HepG2 (cell line): ENCODE measurements at regions not wholly inside any gene's neighbourhood (a gene's known extent, or its start where the extent isn't known, plus 50 kb on each side); places are given as distances from the start of the nearest gene placed in this dataset.

Source experiments
- ATAC-seq: fragments of 200-7000 bp; cut with Tn5 transposase; 3 replicates; pipeline ENCODE4 v1.9.1; 2020; ENCODE audit warnings: mild to moderate bottlenecking, moderate library complexity
- BruUV-seq: library from RNA; stranded (reverse); fragments of 400-500 nt; replicated peaks from 2 replicates; lab custom pipeline; 2021; lab: Mats Ljungman, UMichigan
- CTCF ChIA-PET: fragments of 300-600 bp; formaldehyde crosslinking; extraction: SDS; loops from one replicate; lab custom pipeline; 2021; ENCODE audit warnings: low total read pairs, inconsistent platforms, low intra/inter-chr PET ratio; lab: Yijun Ruan, JAX
- POLR2A ChIA-PET: fragments of 350-600 bp; sonication (Branson Sonifier 250); formaldehyde crosslinking; loops from one replicate; lab custom pipeline; 2020; ENCODE audit warnings: antibody characterized with exemption, inconsistent platforms; lab: Yijun Ruan, JAX
- DNase-seq: peaks from one replicate; pipeline ENCODE4 v3.0.0-alpha.2; 2015; ENCODE audit warnings: low spot score
- FAIRE-seq: peaks from 3 replicates; lab custom pipeline; 2011; peaks lifted over from hg19 to GRCh38; lab: Jason Lieb, UNC
- H2AFZ ChIP-seq: one replicate; pipeline ENCODE4 v1.6.1; 2011; ENCODE audit warnings: low read length, inconsistent platforms
- H3K27ac ChIP-seq: fragments of 300-600 bp; 3 replicates; pipeline ENCODE4 v1.8.0; 2011; ENCODE audit warnings: mixed run types, mild to moderate bottlenecking, mixed read lengths, low read length, inconsistent platforms; ENCODE audit not compliant: insufficient read depth; ENCODE audit errors: extremely low read length
- H3K27me3 ChIP-seq, 2 experiments: fragments of 200-600 bp in 1 of 2; 2 replicates in 1 of 2; 3 replicates in 1 of 2; pipeline versions ENCODE4 v1.6.0 to v1.8.0; 2011; ENCODE audit warnings: low read length in 2 of 2, mild to moderate bottlenecking in 2 of 2, moderate library complexity in 2 of 2, inconsistent platforms in 1 of 2; ENCODE audit not compliant: insufficient read depth in 2 of 2, control insufficient read depth in 1 of 2
- H3K36me3 ChIP-seq, 2 experiments: fragments of 200-600 bp in 1 of 2; replicated peaks in 1 of 2; 2 replicates in 1 of 2; 3 replicates in 1 of 2; pipeline versions ENCODE4 v1.5.1 to v1.8.0; 2011; ENCODE audit warnings: low read length in 2 of 2, inconsistent platforms in 1 of 2; ENCODE audit not compliant: insufficient read depth in 2 of 2, control insufficient read depth in 1 of 2
- H3K4me1 ChIP-seq: 2 replicates; pipeline ENCODE4 v1.5.1; 2012; ENCODE audit warnings: low read length, inconsistent platforms; ENCODE audit not compliant: insufficient read depth
- H3K4me2 ChIP-seq: 2 replicates; pipeline ENCODE4 v1.6.0; 2011; ENCODE audit warnings: low read depth, low read length, inconsistent platforms
- H3K4me3 ChIP-seq, 3 experiments: fragments of 200-600 bp in 1 of 3; sonication (generic), shearing (Covaris generic) in 1 of 3; replicated peaks in 1 of 3; 2 replicates each; pipeline ENCODE4 v1.5.1; 2011 to 2016; ENCODE audit warnings: low read length in 3 of 3, inconsistent platforms in 2 of 3, low read depth in 2 of 3, mild to moderate bottlenecking in 2 of 3, control low read depth in 1 of 3, mixed read lengths in 1 of 3; ENCODE audit not compliant: insufficient read depth in 1 of 3
- H3K79me2 ChIP-seq: one replicate; pipeline ENCODE4 v1.6.1; 2011; ENCODE audit warnings: low read length, inconsistent platforms; ENCODE audit not compliant: insufficient read depth
- H3K9ac ChIP-seq: 2 replicates; pipeline ENCODE4 v1.6.0; 2011; ENCODE audit warnings: mild to moderate bottlenecking, low read depth, low read length, inconsistent platforms; ENCODE audit not compliant: insufficient read depth
- H3K9me3 ChIP-seq: 2 replicates; pipeline ENCODE4 v1.5.1; 2012; ENCODE audit warnings: mild to moderate bottlenecking, low read length
- H4K20me1 ChIP-seq: 2 replicates; pipeline ENCODE4 v1.6.0; 2011; ENCODE audit warnings: inconsistent platforms, mild to moderate bottlenecking, low read length, moderate library complexity; ENCODE audit not compliant: insufficient read depth
- CREB3 ChIP-seq: sonication (generic); formaldehyde crosslinking; IDR thresholded peaks from 2 replicates; pipeline ENCODE4 v1.5.0; 2020; ENCODE audit warnings: missing genetic modification reagents
- ELF1 ChIP-seq: sonication (generic); formaldehyde crosslinking; IDR thresholded peaks from 2 replicates; pipeline ENCODE4 v1.4.0; 2020; ENCODE audit warnings: missing genetic modification reagents
- HNF4G ChIP-seq, 2 experiments: sonication (generic) in 1 of 2; formaldehyde crosslinking in 1 of 2; IDR thresholded peaks; 2 replicates each; pipeline versions ENCODE4 v1.4.0 to v1.6.1; 2011 to 2020; ENCODE audit warnings: borderline replicate concordance in 2 of 2, low read depth in 2 of 2, mild to moderate bottlenecking in 2 of 2, low read length in 1 of 2, missing genetic modification reagents in 1 of 2, moderate library complexity in 1 of 2
- KLF15 ChIP-seq: sonication (generic); formaldehyde crosslinking; IDR thresholded peaks from 2 replicates; pipeline ENCODE4 v1.8.1; 2023; ENCODE audit warnings: borderline replicate concordance, mild to moderate bottlenecking, inconsistent platforms, missing genetic modification reagents, mixed read lengths
- NKX3-1 ChIP-seq: sonication (generic); formaldehyde crosslinking; IDR thresholded peaks from 2 replicates; pipeline ENCODE4 v1.5.0; 2020; ENCODE audit warnings: missing genetic modification reagents
- NONO ChIP-seq, 2 experiments: fragments of 450-650 bp in 1 of 2; sonication (generic) in 1 of 2; formaldehyde crosslinking in 1 of 2; IDR thresholded peaks in 1 of 2; conservative IDR thresholded peaks in 1 of 2; 2 replicates each; pipeline versions ENCODE4 v1.6.1 to v1.8.0; 2017 to 2022; ENCODE audit warnings: mild to moderate bottlenecking in 1 of 2, missing genetic modification reagents in 1 of 2, moderate library complexity in 1 of 2
- RARA ChIP-seq: IDR thresholded peaks from 2 replicates; pipeline ENCODE4 v1.6.1; 2016; ENCODE audit warnings: missing genetic modification reagents, missing compliant biosample characterization
- RELA ChIP-seq: sonication (generic); formaldehyde crosslinking; IDR thresholded peaks from 2 replicates; pipeline ENCODE4 v1.4.0; 2020; ENCODE audit warnings: missing genetic modification reagents
- TGIF2 ChIP-seq: IDR thresholded peaks from 2 replicates; pipeline ENCODE4 v1.6.1; 2016; ENCODE audit warnings: control low read depth, missing compliant biosample characterization
- ZNF136 ChIP-seq: sonication (generic); formaldehyde crosslinking; IDR thresholded peaks from 2 replicates; pipeline ENCODE4 v1.8.1; 2022; ENCODE audit warnings: low read depth, mild to moderate bottlenecking, moderate library complexity, missing genetic modification reagents
- ZNF672 ChIP-seq: sonication (generic); formaldehyde crosslinking; IDR thresholded peaks from 2 replicates; pipeline ENCODE4 v1.8.1; 2022; ENCODE audit warnings: missing genetic modification reagents
- ZNF678 ChIP-seq: sonication (generic); formaldehyde crosslinking; IDR thresholded peaks from 2 replicates; pipeline ENCODE4 v1.4.0; 2020; ENCODE audit warnings: mild to moderate bottlenecking, missing genetic modification reagents
- ZNF83 ChIP-seq: sonication (generic); formaldehyde crosslinking; IDR thresholded peaks from 2 replicates; pipeline ENCODE4 v1.4.0; 2020; ENCODE audit warnings: missing genetic modification reagents, mild to moderate bottlenecking, borderline replicate concordance
- WGBS: methylation state at CpG from one replicate; pipeline ENCODE4 v1.1.6; 2017; ENCODE audit warnings: low lambda C conversion rate; 5-methylcytosine and 5-hydroxymethylcytosine counted together
- in situ Hi-C: cut with HindIII; loops from 2 replicates; pipeline ENCODE4 v1.10.0; 2017; ENCODE audit warnings: low pct_unique_long_range_greater_than_20kb; ENCODE audit not compliant: extremely low pct_ligation_motif_present
- intact Hi-C: fragments of 100-400 bp; cut with micrococcal nuclease; formaldehyde crosslinking; loops from one replicate; pipeline ENCODE4 v1.10.0; 2022; ENCODE audit not compliant: unreplicated experiment
- TF ChIP-seq, protein P1 (sequence below): sonication (generic); formaldehyde crosslinking; conservative IDR thresholded peaks from 2 replicates; pipeline ENCODE4 v1.4.0; 2020; ENCODE audit warnings: mild to moderate bottlenecking, missing genetic modification reagents, moderate library complexity

DNA sequence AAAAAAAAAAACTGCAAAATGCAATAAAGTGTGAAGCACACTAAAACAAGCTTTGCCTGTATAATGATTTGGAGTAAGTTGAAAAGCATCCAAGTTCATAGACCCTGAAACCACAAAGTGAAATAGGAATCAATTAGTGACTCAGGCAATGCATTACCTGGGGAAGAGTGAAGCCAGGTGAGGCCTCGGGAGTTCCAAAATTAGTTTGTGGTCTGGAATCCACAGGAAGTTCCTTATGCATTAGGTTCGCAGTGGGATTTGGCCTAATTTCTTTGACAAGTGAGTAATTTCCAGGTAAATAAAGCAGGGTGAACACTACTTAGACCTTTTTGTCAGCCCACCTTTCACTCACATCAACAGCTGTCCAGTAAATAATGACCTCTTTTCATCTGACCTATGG, 490.8 kb downstream of the CBLN4 start:
- BruUV-seq: no TSS peak
- TF ChIP-seq ELF1 (CRISPR knock-in tag) (no peak), KLF15 (CRISPR knock-in tag) (no peak), NKX3-1 (CRISPR knock-in tag) (no peak), RELA (CRISPR knock-in tag) (no peak), RARA (CRISPR knock-in tag) (no peak), NONO (IDR thresholded peaks at IDR 0.05) (no peak), NONO (CRISPR knock-in tag; conservative IDR thresholded peaks at IDR 0.05) (no peak)
- Histone ChIP-seq H3K4me1 (no peaks in the 10 kb centered on the region), H4K20me1 (no peaks in the 10 kb centered on the region), H2AFZ (no peak overlapping the region), H3K27ac (no peak overlapping the region), H3K9ac (no peak overlapping the region), H3K36me3 (no peaks in the 10 kb centered on the region), H3K27me3 (no peaks in the 10 kb centered on the region), H3K9me3 (peaks cover 99% of the 10 kb centered on the region), H3K4me3 (no peak overlapping the region), H3K79me2 (no peaks in the 10 kb centered on the region), H3K4me2 (no peak overlapping the region)
- ChIA-PET CTCF (no interaction called here), POLR2A (no interaction called here)
- 7% methylated on average over 2 of the region's 2 CpGs for WGBS
- no peak for FAIRE-seq
- in situ Hi-C loops: no loop called here
- DNase-seq: no peak
- no peak for ATAC-seq
- intact Hi-C loops: no loop called here

- no peak overlapping the region for H3K4me2 ChIP-seq
- no peaks in the 10 kb centered on the region for H3K79me2 ChIP-seq
- FAIRE-seq (no peak), DNase-seq (no peak), ATAC-seq (no peak)
- BruUV-seq: no TSS peak
- no peak overlapping the region for H3K4me3 ChIP-seq
- H3K9ac ChIP-seq: no peak overlapping the region
- CTCF ChIA-PET: no interaction called here
- WGBS: 23% methylated on average over 4 of the region's 4 CpGs
- H3K9me3 ChIP-seq: peaks cover 99% of the 10 kb centered on the region
- in situ Hi-C loops (no loop called here), intact Hi-C loops (no loop called here)
- H3K27ac ChIP-seq: no peak overlapping the region
- no peaks in the 10 kb centered on the region for H3K4me1 ChIP-seq
- POLR2A ChIA-PET: no interaction called here
- H4K20me1 ChIP-seq: no peaks in the 10 kb centered on the region
- no peak overlapping the region for H2AFZ ChIP-seq
- no peaks in the 10 kb centered on the region for H3K27me3 ChIP-seq
- H3K36me3 ChIP-seq: no peaks in the 10 kb centered on the region
- TF ChIP-seq ZNF678 (CRISPR knock-in tag): no peak
- no peak for TF ChIP-seq ZNF672
- no peak for TF ChIP-seq HNF4G (IDR thresholded peaks at IDR 0.05; ENCODE audit: borderline replicate concordance, low read depth, low read length)
- TF ChIP-seq HNF4G (CRISPR knock-in tag; IDR thresholded peaks at IDR 0.05; ENCODE audit: borderline replicate concordance, low read depth): no peak
- no peak for TF ChIP-seq TGIF2 (CRISPR knock-in tag)
- no peak for TF ChIP-seq CREB3 (CRISPR knock-in tag)
- TF ChIP-seq, protein P1, sequence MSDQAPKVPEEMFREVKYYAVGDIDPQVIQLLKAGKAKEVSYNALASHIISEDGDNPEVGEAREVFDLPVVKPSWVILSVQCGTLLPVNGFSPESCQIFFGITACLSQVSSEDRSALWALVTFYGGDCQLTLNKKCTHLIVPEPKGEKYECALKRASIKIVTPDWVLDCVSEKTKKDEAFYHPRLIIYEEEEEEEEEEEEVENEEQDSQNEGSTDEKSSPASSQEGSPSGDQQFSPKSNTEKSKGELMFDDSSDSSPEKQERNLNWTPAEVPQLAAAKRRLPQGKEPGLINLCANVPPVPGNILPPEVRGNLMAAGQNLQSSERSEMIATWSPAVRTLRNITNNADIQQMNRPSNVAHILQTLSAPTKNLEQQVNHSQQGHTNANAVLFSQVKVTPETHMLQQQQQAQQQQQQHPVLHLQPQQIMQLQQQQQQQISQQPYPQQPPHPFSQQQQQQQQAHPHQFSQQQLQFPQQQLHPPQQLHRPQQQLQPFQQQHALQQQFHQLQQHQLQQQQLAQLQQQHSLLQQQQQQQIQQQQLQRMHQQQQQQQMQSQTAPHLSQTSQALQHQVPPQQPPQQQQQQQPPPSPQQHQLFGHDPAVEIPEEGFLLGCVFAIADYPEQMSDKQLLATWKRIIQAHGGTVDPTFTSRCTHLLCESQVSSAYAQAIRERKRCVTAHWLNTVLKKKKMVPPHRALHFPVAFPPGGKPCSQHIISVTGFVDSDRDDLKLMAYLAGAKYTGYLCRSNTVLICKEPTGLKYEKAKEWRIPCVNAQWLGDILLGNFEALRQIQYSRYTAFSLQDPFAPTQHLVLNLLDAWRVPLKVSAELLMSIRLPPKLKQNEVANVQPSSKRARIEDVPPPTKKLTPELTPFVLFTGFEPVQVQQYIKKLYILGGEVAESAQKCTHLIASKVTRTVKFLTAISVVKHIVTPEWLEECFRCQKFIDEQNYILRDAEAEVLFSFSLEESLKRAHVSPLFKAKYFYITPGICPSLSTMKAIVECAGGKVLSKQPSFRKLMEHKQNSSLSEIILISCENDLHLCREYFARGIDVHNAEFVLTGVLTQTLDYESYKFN (CRISPR knock-in tag): no peak
- TF ChIP-seq ZNF83 (CRISPR knock-in tag): no peak
- TF ChIP-seq ZNF136: no peak
These were observed 491.4 kb downstream of the CBLN4 start for GRCh38 chr20:55513954-55514353.
